GM13976 (cell line): ENCODE measurements at regions not wholly inside any gene's neighbourhood (a gene's known extent, or its start where the extent isn't known, plus 50 kb on each side); places are given as distances from the start of the nearest gene placed in this dataset.
"Not testable (repeated sequence)": the region's sequence is repeated elsewhere in the genome, so short reads cannot be mapped to it uniquely, and the experiment has no call there.

Source experiments
- DNase-seq: peaks from one replicate; pipeline ENCODE4 v3.0.0; 2012; ENCODE audit warnings: low spot score
- in situ Hi-C: fragments of 300-500 bp; cut with MboI; formaldehyde crosslinking; loops from one replicate; pipeline ENCODE4 v1.12.0; 2022; ENCODE audit warnings: low sequenced_read_pairs, mixed read lengths, inconsistent platforms; ENCODE audit not compliant: unreplicated experiment
- TF ChIP-seq, protein P1 (sequence below): IDR thresholded peaks from 2 replicates; pipeline ENCODE4 v1.5.1; 2012; ENCODE audit warnings: borderline replicate concordance, mild to moderate bottlenecking; ENCODE audit not compliant: insufficient read depth; ENCODE audit errors: extremely low read depth, missing control alignments, control extremely low read depth

DNA sequence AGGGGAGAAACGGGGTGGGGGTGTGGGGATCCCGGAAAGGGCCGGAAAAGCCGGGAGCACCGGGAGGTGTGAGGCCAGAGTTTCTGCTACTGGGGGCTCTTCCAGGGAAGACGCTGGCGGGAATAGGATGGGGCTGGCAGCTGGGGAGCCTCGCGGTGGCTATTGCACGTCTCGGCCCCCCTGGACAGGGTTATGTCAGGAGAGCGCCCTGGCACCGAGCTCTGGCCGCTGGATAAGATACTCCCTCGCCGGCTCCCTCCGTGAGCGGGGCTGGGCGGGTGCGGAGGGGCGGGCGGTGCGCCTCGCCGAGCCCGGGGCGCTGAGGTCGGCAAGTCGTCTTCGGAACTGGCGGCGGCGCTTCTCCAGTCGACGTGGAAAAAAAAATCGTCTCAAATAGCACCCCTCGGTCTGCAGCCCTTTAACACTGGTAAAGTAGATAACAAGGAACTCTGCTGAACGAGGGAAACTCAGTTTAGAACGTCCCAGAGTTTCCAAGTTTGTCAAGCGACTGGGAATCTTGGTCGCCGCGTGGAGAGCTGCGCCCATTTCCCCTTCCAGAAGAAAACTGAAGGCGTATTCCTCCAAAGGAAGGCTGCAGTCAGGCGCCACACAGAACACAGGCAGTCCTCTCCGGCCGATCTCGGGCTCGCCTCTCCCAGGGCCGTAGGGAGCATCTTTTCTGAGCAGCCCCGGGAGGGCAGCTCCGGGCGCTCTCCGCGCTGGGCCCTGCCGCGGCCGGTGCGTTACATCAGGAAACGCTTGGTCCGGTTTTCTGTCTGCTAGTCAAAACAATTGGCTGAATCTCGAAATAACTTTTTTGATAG lies 115.1 kb downstream of the KCNRG start:
- in situ Hi-C loops: no loop called here
- peak; percentile 38 for DNase-seq
- TF ChIP-seq, protein P1, sequence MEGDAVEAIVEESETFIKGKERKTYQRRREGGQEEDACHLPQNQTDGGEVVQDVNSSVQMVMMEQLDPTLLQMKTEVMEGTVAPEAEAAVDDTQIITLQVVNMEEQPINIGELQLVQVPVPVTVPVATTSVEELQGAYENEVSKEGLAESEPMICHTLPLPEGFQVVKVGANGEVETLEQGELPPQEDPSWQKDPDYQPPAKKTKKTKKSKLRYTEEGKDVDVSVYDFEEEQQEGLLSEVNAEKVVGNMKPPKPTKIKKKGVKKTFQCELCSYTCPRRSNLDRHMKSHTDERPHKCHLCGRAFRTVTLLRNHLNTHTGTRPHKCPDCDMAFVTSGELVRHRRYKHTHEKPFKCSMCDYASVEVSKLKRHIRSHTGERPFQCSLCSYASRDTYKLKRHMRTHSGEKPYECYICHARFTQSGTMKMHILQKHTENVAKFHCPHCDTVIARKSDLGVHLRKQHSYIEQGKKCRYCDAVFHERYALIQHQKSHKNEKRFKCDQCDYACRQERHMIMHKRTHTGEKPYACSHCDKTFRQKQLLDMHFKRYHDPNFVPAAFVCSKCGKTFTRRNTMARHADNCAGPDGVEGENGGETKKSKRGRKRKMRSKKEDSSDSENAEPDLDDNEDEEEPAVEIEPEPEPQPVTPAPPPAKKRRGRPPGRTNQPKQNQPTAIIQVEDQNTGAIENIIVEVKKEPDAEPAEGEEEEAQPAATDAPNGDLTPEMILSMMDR: no peak

GRCh38 chr13:50131920-50132903 lies 117.0 kb downstream of the KCNRG start:
- TF ChIP-seq, protein P1: no peak
- no peak for DNase-seq
- in situ Hi-C loops: no loop called here

GRCh38 chr13:50132904-50133357 lies 117.7 kb downstream of the KCNRG start:
- in situ Hi-C loops: no loop called here
- TF ChIP-seq, protein P1: no peak

DNA sequence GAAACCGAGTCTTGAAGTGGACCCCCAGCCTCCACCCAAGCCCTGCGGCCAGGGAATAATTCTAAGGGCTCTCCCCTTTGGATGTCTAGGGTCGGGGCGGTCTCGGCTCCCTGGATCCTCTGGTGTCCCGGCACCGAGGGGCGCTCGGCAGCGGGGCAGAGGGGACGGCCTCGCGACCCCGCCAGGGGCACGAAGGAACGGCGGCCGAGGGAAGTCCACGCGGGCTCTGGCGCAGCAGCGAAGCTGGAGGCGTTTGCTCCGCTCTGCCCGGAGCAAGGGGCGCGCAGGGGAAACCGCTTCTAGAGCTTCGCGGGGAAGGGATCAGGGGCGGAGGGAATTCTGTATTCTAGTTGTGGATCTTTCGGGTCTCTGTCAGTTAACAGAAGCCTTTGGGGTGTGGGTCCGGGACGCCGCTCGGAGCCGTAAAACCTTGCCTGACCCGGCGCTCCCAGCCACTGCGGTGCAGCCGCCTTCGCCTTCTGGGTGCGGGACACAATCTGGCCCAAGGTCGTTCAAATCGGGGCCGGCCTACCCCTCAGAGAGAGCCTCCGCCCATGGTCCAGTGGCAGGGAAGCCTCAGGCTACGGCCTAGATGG lies 118.2 kb downstream of the KCNRG start:
- DNase-seq: no peak
- TF ChIP-seq, protein P1: no peak
- in situ Hi-C loops: no loop called here

More at GRCh38 chr13:50132904-50133357, 117.7 kb downstream of the KCNRG start:
- peak; percentile 18 for DNase-seq

DNA sequence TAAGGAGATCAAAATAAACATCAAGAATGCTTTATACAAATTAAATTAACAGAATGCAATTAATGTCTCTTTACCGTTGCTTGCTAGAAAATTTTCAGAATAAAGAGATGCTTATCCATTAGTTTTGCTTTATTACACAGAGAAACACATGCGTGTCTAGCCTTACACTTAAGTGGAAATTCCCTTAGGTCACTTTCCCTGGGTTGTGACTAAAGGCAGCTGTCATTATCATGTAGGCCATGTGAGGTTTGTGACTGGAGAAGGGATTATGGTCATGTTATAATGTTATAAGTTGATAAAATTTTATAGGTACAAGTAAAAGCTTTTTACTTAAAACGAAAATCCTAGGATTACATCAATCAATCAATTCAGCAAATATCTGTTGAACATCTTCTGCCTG lies 121.0 kb downstream of the KCNRG start:
- in situ Hi-C loops: no loop called here
- no peak for DNase-seq
- TF ChIP-seq, protein P1: no peak

DNA sequence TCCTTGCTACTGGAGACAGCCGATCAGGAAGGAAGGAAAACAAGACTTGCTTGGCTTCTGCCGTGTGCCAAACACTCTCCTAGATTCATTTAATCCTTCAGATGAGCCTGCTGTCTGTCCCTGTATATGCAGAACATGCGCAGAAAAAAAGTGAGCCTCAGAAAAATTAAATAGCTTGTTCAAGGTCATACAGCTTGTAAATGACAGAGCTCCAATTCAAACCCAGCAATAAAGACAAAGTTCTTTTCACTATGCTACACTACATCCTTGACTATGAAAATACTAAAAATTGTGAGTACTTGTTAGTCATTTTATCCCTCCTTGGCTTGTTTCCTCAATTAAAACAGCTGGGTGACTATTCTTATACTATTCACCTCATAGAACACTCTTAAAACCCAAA lies 121.4 kb downstream of the KCNRG start:
- TF ChIP-seq, protein P1: no peak
- in situ Hi-C loops: no loop called here
- DNase-seq: no peak

GRCh38 chr13:50139435-50139934 lies 124.2 kb downstream of the KCNRG start:
- DNase-seq, in situ Hi-C loops: not testable (repeated sequence)
